ENCODE measurements at regions not wholly inside any gene's neighbourhood (a gene's known extent, or its start where the extent isn't known, plus 50 kb on each side); places are given as distances from the start of the nearest gene placed in this dataset.

- TF ChIP-seq CTCF (IDR thresholded peaks at IDR 0.05; ENCODE audit: borderline replicate concordance, extremely low read depth, low read length, poor library complexity, severe bottlenecking) (no peak), EZH2 (IDR thresholded peaks at IDR 0.05; ENCODE audit: borderline replicate concordance, low read depth, low read length, severe bottlenecking) (no peak)
These were observed 159.6 kb downstream of the TMEM167A start for GRCh38 chr5:82917584-82917983.

All from DND-41 (cell line).